ENCODE measurements at regions not wholly inside any gene's neighbourhood (a gene's known extent, or its start where the extent isn't known, plus 50 kb on each side); places are given as distances from the start of the nearest gene placed in this dataset. TPM values are rescaled to one million over a fixed set of nuclear protein-coding genes. Genes with fewer than 3 reads are reported as not detected.

DNA sequence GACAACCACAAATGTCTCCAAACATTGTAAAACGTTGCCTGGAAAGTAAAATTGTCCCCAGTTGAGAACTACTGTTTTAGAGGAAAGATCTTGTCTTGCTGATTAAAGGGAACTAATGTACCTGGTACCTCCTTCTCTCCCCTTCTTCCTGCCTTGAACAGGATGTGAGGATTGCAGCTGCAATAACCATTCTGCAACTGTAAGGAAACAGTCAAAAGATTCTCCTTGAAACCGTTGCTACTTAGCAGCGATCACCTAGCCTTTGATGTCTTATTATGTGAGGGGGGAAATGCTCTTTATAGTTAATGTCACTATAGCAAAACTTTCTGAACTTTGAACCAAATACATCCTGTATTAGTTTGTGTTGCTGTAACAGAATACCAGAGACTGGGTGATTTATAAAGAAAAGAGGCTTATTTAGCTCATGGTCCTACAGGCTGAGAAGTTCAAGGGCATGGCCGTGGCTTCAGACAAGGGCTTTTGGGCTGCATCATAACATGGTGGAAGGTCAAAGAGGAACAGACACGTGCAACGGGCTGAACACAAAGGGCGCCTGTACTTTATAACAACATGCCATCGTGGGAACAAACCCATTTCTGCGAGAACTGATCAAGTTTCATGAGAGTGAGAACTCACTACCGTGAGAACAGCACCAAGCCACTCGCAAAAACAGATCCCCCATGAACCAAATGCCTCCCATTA, 54.2 kb upstream of the PARD3 start:
- H3K4me3 ChIP-seq (ENCODE audit: low read depth, low read length): no peak overlapping the region
- DNase-seq (ENCODE audit: low read depth): no peak
- TF ChIP-seq, protein P1, sequence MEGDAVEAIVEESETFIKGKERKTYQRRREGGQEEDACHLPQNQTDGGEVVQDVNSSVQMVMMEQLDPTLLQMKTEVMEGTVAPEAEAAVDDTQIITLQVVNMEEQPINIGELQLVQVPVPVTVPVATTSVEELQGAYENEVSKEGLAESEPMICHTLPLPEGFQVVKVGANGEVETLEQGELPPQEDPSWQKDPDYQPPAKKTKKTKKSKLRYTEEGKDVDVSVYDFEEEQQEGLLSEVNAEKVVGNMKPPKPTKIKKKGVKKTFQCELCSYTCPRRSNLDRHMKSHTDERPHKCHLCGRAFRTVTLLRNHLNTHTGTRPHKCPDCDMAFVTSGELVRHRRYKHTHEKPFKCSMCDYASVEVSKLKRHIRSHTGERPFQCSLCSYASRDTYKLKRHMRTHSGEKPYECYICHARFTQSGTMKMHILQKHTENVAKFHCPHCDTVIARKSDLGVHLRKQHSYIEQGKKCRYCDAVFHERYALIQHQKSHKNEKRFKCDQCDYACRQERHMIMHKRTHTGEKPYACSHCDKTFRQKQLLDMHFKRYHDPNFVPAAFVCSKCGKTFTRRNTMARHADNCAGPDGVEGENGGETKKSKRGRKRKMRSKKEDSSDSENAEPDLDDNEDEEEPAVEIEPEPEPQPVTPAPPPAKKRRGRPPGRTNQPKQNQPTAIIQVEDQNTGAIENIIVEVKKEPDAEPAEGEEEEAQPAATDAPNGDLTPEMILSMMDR (IDR thresholded peaks at IDR 0.05; ENCODE audit: insufficient read depth, low read length): no peak

DNA sequence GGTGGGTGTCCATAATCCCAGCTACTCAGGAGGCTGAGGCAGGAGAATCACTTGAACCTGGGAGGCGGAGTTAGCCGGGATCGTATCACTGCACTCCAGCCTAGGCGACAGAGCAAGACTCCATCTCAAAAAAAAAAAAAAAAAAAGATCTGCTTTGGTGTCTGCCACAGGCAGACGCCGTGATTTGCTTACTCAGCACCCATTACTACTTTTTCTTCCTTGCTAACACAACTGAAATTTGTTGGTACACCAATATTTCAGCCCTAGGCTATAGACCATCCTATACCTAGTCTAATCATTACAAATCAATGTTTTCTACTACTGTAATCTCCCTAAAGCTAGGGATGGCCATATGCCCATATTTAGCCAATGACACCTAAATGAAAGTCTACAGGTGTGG, 53.5 kb upstream of the PARD3 start:
- no peak for DNase-seq (ENCODE audit: low read depth)
- no peak overlapping the region for H3K4me3 ChIP-seq (ENCODE audit: low read depth, low read length)
- TF ChIP-seq, protein P1 (IDR thresholded peaks at IDR 0.05; ENCODE audit: insufficient read depth, low read length): no peak

DNA sequence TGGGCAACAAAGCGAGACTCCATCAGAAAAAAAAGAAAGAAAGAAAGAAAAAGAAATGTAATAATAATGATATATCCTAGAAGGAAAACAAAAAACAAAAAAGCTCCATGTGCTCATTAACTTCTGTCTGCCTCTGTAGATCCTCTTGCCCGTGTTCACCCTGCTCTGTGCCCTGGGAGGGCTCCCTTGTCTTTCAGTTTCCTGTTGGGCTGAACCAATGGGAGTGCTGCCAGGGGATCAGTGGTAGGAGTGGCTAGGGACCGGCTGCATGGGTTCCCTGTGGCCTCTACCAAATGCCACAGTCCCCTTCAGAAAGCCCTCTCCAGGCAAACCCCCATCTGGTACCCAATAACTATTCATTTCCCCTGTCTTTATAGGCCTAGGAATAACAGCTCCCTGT, 51.8 kb upstream of the PARD3 start:
- TF ChIP-seq, protein P1 (IDR thresholded peaks at IDR 0.05; ENCODE audit: insufficient read depth, low read length): no peak
- no peak for DNase-seq (ENCODE audit: low read depth)
- no peak overlapping the region for H3K4me3 ChIP-seq (ENCODE audit: low read depth, low read length)

Small RNA genes in the stretch of these regions (small RNA-seq; reads per million reads assigned to genes)
- gene RNU6-193P (not detected), gene RNU6-847P (not detected), gene SS18L2P1 (not detected)

Data from fibroblast of the aortic adventitia (primary cell).